DOHH2 (cell line): ENCODE measurements at regions not wholly inside any gene's neighbourhood (a gene's known extent, or its start where the extent isn't known, plus 50 kb on each side); places are given as distances from the start of the nearest gene placed in this dataset.

Experiments
- H3F3A ChIP-seq: fragments of 200-600 bp; sonication (generic), shearing (Covaris generic); 2 replicates; pipeline ENCODE4 v1.6.0; 2016; ENCODE audit warnings: antibody characterized with exemption, mild to moderate bottlenecking; ENCODE audit not compliant: control insufficient read depth, insufficient read depth
- H3K27ac ChIP-seq: fragments of 200-600 bp; sonication (generic); 2 replicates; pipeline ENCODE4 v1.5.1; 2014; ENCODE audit warnings: low read depth, mild to moderate bottlenecking, low read length, moderate library complexity
- H3K27me3 ChIP-seq: fragments of 200-600 bp; sonication (generic); 2 replicates; pipeline ENCODE4 v1.6.1; 2014; ENCODE audit warnings: mild to moderate bottlenecking, low read length, mixed read lengths; ENCODE audit not compliant: control insufficient read depth
- H3K36me3 ChIP-seq: fragments of 200-600 bp; sonication (generic); 2 replicates; pipeline ENCODE4 v1.6.1; 2014; ENCODE audit warnings: mild to moderate bottlenecking, low read length, moderate library complexity, mixed read lengths; ENCODE audit not compliant: control insufficient read depth
- H3K4me1 ChIP-seq: fragments of 200-600 bp; sonication (generic); 2 replicates; pipeline ENCODE4 v1.6.1; 2014; ENCODE audit warnings: mild to moderate bottlenecking, low read length, mixed read lengths; ENCODE audit not compliant: control insufficient read depth
- H3K4me2 ChIP-seq: fragments of 200-600 bp; sonication (generic); 2 replicates; pipeline ENCODE4 v1.6.0; 2014; ENCODE audit warnings: mild to moderate bottlenecking, low read length, moderate library complexity
- H3K4me3 ChIP-seq: fragments of 200-600 bp; sonication (generic); 2 replicates; pipeline ENCODE4 v1.5.1; 2014; ENCODE audit warnings: mild to moderate bottlenecking, low read length, mixed read lengths
- H3K79me2 ChIP-seq: fragments of 200-600 bp; sonication (generic); 2 replicates; pipeline ENCODE4 v1.6.1; 2014; ENCODE audit warnings: mild to moderate bottlenecking, low read length, mixed read lengths; ENCODE audit not compliant: control insufficient read depth
- H3K9me2 ChIP-seq: fragments of 200-600 bp; sonication (generic); replicated peaks from 2 replicates; pipeline ENCODE4 v1.6.1; 2014; ENCODE audit warnings: mild to moderate bottlenecking, low read length, mixed read lengths; ENCODE audit not compliant: control insufficient read depth
- H3K9me3 ChIP-seq: fragments of 200-600 bp; sonication (generic); 2 replicates; pipeline ENCODE4 v1.6.1; 2014; ENCODE audit warnings: antibody characterized with exemption, low read length, mixed read lengths; ENCODE audit not compliant: control insufficient read depth, insufficient read depth
- H4K20me1 ChIP-seq: fragments of 200-600 bp; sonication (generic); 2 replicates; pipeline ENCODE4 v1.6.0; 2014; ENCODE audit warnings: low read depth, mild to moderate bottlenecking, antibody characterized with exemption, low read length, moderate library complexity; ENCODE audit not compliant: control insufficient read depth, insufficient read depth
- CTCF ChIP-seq: fragments of 200-600 bp; sonication (generic); IDR thresholded peaks from one replicate; pipeline ENCODE4 v1.5.1; 2014; ENCODE audit warnings: antibody characterized with exemption, mild to moderate bottlenecking, low read depth, low read length; ENCODE audit not compliant: poor library complexity, severe bottlenecking
- EZH2phosphoT487 ChIP-seq: fragments of 200-600 bp; sonication (generic); IDR thresholded peaks from 2 replicates; pipeline ENCODE4 v1.6.1; 2017; ENCODE audit warnings: borderline replicate concordance, mild to moderate bottlenecking, antibody characterized with exemption, low read length, moderate library complexity, mixed read lengths

- Histone ChIP-seq H3K4me2 (no peak overlapping the region), H3K9me3 (no peaks in the 10 kb centered on the region), H3K27me3 (peaks cover 11% of the 10 kb centered on the region; the same call in 1 of the 2 replicates), H3K27ac (no peak overlapping the region), H3K4me1 (no peaks in the 10 kb centered on the region), H3K36me3 (no peaks in the 10 kb centered on the region), H3K4me3 (no peak overlapping the region), H4K20me1 (no peaks in the 10 kb centered on the region), H3K9me2 (no peaks in the 10 kb centered on the region), H3K79me2 (no peaks in the 10 kb centered on the region), H3F3A (no peaks in the 10 kb centered on the region)
- peak; percentile 87 for TF ChIP-seq CTCF
- no peak for TF ChIP-seq EZH2phosphoT487
These were observed 114.9 kb upstream of the NFIB start for GRCh38 chr9:14428781-14429230.

- Histone ChIP-seq H3K27ac (no peak overlapping the region), H3K4me3 (no peak overlapping the region), H3K79me2 (no peaks in the 10 kb centered on the region), H3F3A (no peaks in the 10 kb centered on the region), H3K27me3 (peaks cover 11% of the 10 kb centered on the region; the same call in 1 of the 2 replicates), H3K4me1 (no peaks in the 10 kb centered on the region), H3K9me3 (no peaks in the 10 kb centered on the region), H3K4me2 (no peak overlapping the region), H3K36me3 (no peaks in the 10 kb centered on the region), H4K20me1 (no peaks in the 10 kb centered on the region), H3K9me2 (no peaks in the 10 kb centered on the region)
- no peak for TF ChIP-seq EZH2phosphoT487
- no peak for TF ChIP-seq CTCF
These were observed 113.5 kb upstream of the NFIB start for GRCh38 chr9:14427419-14427818.

GRCh38 chr9:14424983-14425382 is 111.0 kb upstream of the NFIB start:
- no peak overlapping the region for H3K4me3 ChIP-seq
- H3K36me3 ChIP-seq, result no peaks in the 10 kb centered on the region
- no peaks in the 10 kb centered on the region for H3K9me2 ChIP-seq
- H3K9me3 ChIP-seq, result no peaks in the 10 kb centered on the region
- no peak overlapping the region for H3K27ac ChIP-seq
- H3K27me3 ChIP-seq, result peaks cover 11% of the 10 kb centered on the region; the same call in 1 of the 2 replicates
- no peak overlapping the region for H3K4me2 ChIP-seq
- H3K4me1 ChIP-seq, result no peaks in the 10 kb centered on the region
- no peaks in the 10 kb centered on the region for H4K20me1 ChIP-seq
- TF ChIP-seq EZH2phosphoT487 (no peak), CTCF (no peak)
- H3F3A ChIP-seq, result no peaks in the 10 kb centered on the region
- no peaks in the 10 kb centered on the region for H3K79me2 ChIP-seq

DNA sequence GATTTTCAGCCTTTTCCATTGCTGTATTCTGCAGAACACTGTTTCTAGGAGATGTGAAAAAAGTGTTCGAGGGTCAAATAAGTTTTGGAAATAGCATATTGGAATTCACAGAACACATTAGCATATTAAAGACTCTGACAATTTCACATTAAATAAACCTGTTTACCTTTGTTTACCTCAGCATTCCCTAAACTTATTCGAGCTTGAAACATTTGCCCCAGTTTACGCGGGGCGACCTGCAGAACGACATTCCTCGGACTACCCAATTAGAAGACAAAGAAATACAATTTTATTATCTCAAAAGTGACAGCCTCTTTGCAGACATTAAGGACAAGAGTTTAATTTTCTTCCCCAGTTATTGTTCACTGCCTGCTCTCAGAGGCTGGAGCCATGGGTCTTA is 110.3 kb upstream of the NFIB start:
- Histone ChIP-seq H3K36me3 (no peaks in the 10 kb centered on the region), H3K9me3 (no peaks in the 10 kb centered on the region), H3K4me2 (no peak overlapping the region), H3F3A (no peaks in the 10 kb centered on the region), H4K20me1 (no peaks in the 10 kb centered on the region), H3K9me2 (no peaks in the 10 kb centered on the region), H3K79me2 (no peaks in the 10 kb centered on the region), H3K27me3 (peaks cover 11% of the 10 kb centered on the region; the same call in 1 of the 2 replicates), H3K27ac (no peak overlapping the region), H3K4me1 (no peaks in the 10 kb centered on the region), H3K4me3 (no peak overlapping the region)
- no peak for TF ChIP-seq EZH2phosphoT487
